ENCODE measurements at regions not wholly inside any gene's neighbourhood (a gene's known extent, or its start where the extent isn't known, plus 50 kb on each side); places are given as distances from the start of the nearest gene placed in this dataset.

GRCh38 chr14:83535444-83535843, 1994.5 kb upstream of the FLRT2 start:
- TF ChIP-seq L3MBTL2 (conservative IDR thresholded peaks at IDR 0.05), result no peak
- no peak for TF ChIP-seq ELF4 (IDR thresholded peaks at IDR 0.05)
- TF ChIP-seq ZNF384 (IDR thresholded peaks at IDR 0.05), result no peak
- TF ChIP-seq FOXK2 (IDR thresholded peaks at IDR 0.05), result no peak
- DNase-seq (ENCODE audit: extremely low spot score), result no peak
- CTCF ChIA-PET, result no interaction called here
- POLR2A ChIA-PET, result no interaction called here

- no peak for TF ChIP-seq CTBP1 (IDR thresholded peaks at IDR 0.05; ENCODE audit: borderline replicate concordance)
- TF ChIP-seq ELF4 (IDR thresholded peaks at IDR 0.05), result no peak
- no peak for TF ChIP-seq L3MBTL2 (conservative IDR thresholded peaks at IDR 0.05)
- TF ChIP-seq SP1 (IDR thresholded peaks at IDR 0.05), result no peak
- TF ChIP-seq TARDBP (IDR thresholded peaks at IDR 0.05), result no peak
- TF ChIP-seq BHLHE40 (IDR thresholded peaks at IDR 0.05; ENCODE audit: borderline replicate concordance), result no peak
- TF ChIP-seq FOXM1 (IDR thresholded peaks at IDR 0.05; ENCODE audit: borderline replicate concordance), result no peak
- ChIA-PET POLR2A (no interaction called here), CTCF (no interaction called here)
- no peak for DNase-seq (ENCODE audit: extremely low spot score)
Measured at GRCh38 chr14:83541147-83541546, 1988.8 kb upstream of the FLRT2 start.

GRCh38 chr14:83548061-83548839, 1981.7 kb upstream of the FLRT2 start:
- POLR2A ChIA-PET, result no interaction called here
- TF ChIP-seq BHLHE40 (IDR thresholded peaks at IDR 0.05; ENCODE audit: borderline replicate concordance), result no peak
- TF ChIP-seq FOXM1 (IDR thresholded peaks at IDR 0.05; ENCODE audit: borderline replicate concordance), result no peak
- no peak for TF ChIP-seq ZNF384 (IDR thresholded peaks at IDR 0.05)
- TF ChIP-seq FOXA1 (IDR thresholded peaks at IDR 0.05), result no peak
- no peak for TF ChIP-seq ARNT (IDR thresholded peaks at IDR 0.05)
- TF ChIP-seq CTBP1 (IDR thresholded peaks at IDR 0.05; ENCODE audit: borderline replicate concordance), result no peak
- no peak for TF ChIP-seq TARDBP (IDR thresholded peaks at IDR 0.05)
- no peak for TF ChIP-seq HDGF (IDR thresholded peaks at IDR 0.05; ENCODE audit: borderline replicate concordance)
- TF ChIP-seq PKNOX1 (IDR thresholded peaks at IDR 0.05), result no peak
- no peak for TF ChIP-seq NFRKB (IDR thresholded peaks at IDR 0.05)
- no peak for TF ChIP-seq LEF1 (IDR thresholded peaks at IDR 0.05; ENCODE audit: borderline replicate concordance)
- CTCF ChIA-PET, result no interaction called here
- no peak for DNase-seq (ENCODE audit: extremely low spot score)

- DNase-seq (ENCODE audit: extremely low spot score), result no peak
- CTCF ChIA-PET, result no interaction called here
- TF ChIP-seq ELF4 (IDR thresholded peaks at IDR 0.05) (no peak), FOXK2 (IDR thresholded peaks at IDR 0.05) (no peak), SP1 (IDR thresholded peaks at IDR 0.05) (no peak), HDGF (IDR thresholded peaks at IDR 0.05; ENCODE audit: borderline replicate concordance) (no peak), TARDBP (IDR thresholded peaks at IDR 0.05) (no peak)
- POLR2A ChIA-PET, result no interaction called here
Measured at GRCh38 chr14:83556065-83556464, 1973.9 kb upstream of the FLRT2 start.

- ChIA-PET POLR2A (no interaction called here), CTCF (no interaction called here)
- no peak for TF ChIP-seq TARDBP (IDR thresholded peaks at IDR 0.05)
- no peak for TF ChIP-seq SUZ12 (IDR thresholded peaks at IDR 0.05)
- TF ChIP-seq HDGF (IDR thresholded peaks at IDR 0.05; ENCODE audit: borderline replicate concordance), result no peak
- TF ChIP-seq SP1 (IDR thresholded peaks at IDR 0.05), result no peak
- no peak for TF ChIP-seq FOXK2 (IDR thresholded peaks at IDR 0.05)
- TF ChIP-seq BHLHE40 (IDR thresholded peaks at IDR 0.05; ENCODE audit: borderline replicate concordance), result no peak
- DNase-seq (ENCODE audit: extremely low spot score), result no peak
Measured at GRCh38 chr14:83556746-83557453, 1973.0 kb upstream of the FLRT2 start.

GRCh38 chr14:83558946-83559345, 1971.0 kb upstream of the FLRT2 start:
- TF ChIP-seq BHLHE40 (IDR thresholded peaks at IDR 0.05; ENCODE audit: borderline replicate concordance) (no peak), LEF1 (IDR thresholded peaks at IDR 0.05; ENCODE audit: borderline replicate concordance) (no peak), SUZ12 (IDR thresholded peaks at IDR 0.05) (no peak), NFRKB (IDR thresholded peaks at IDR 0.05) (no peak), ARNT (IDR thresholded peaks at IDR 0.05) (no peak), HDGF (IDR thresholded peaks at IDR 0.05; ENCODE audit: borderline replicate concordance) (no peak), TARDBP (IDR thresholded peaks at IDR 0.05) (no peak), FOXK2 (IDR thresholded peaks at IDR 0.05) (no peak)
- ChIA-PET POLR2A (no interaction called here), CTCF (no interaction called here)
- DNase-seq (ENCODE audit: extremely low spot score), result no peak

GRCh38 chr14:83559721-83560120, 1970.2 kb upstream of the FLRT2 start:
- TF ChIP-seq FOXA1 (IDR thresholded peaks at IDR 0.05) (no peak), L3MBTL2 (conservative IDR thresholded peaks at IDR 0.05) (no peak), SP1 (IDR thresholded peaks at IDR 0.05) (no peak), FOXK2 (IDR thresholded peaks at IDR 0.05) (no peak), FOXM1 (IDR thresholded peaks at IDR 0.05; ENCODE audit: borderline replicate concordance) (no peak), ZNF384 (IDR thresholded peaks at IDR 0.05) (no peak), HDGF (IDR thresholded peaks at IDR 0.05; ENCODE audit: borderline replicate concordance) (no peak)
- ChIA-PET CTCF (no interaction called here), POLR2A (no interaction called here)
- no peak for DNase-seq (ENCODE audit: extremely low spot score)

GRCh38 chr14:83561261-83561660, 1968.7 kb upstream of the FLRT2 start:
- POLR2A ChIA-PET, result no interaction called here
- CTCF ChIA-PET, result no interaction called here
- DNase-seq (ENCODE audit: extremely low spot score), result no peak
- TF ChIP-seq L3MBTL2 (conservative IDR thresholded peaks at IDR 0.05), result no peak
- no peak for TF ChIP-seq FOXA1 (IDR thresholded peaks at IDR 0.05)
- TF ChIP-seq SUZ12 (IDR thresholded peaks at IDR 0.05), result no peak
- TF ChIP-seq FOXM1 (IDR thresholded peaks at IDR 0.05; ENCODE audit: borderline replicate concordance), result no peak
- no peak for TF ChIP-seq PKNOX1 (IDR thresholded peaks at IDR 0.05)
- TF ChIP-seq FOXK2 (IDR thresholded peaks at IDR 0.05), result no peak
- no peak for TF ChIP-seq CTBP1 (IDR thresholded peaks at IDR 0.05; ENCODE audit: borderline replicate concordance)
- TF ChIP-seq LEF1 (IDR thresholded peaks at IDR 0.05; ENCODE audit: borderline replicate concordance), result no peak
- TF ChIP-seq TARDBP (IDR thresholded peaks at IDR 0.05), result no peak
- TF ChIP-seq SP1 (IDR thresholded peaks at IDR 0.05), result no peak
- TF ChIP-seq ZNF384 (IDR thresholded peaks at IDR 0.05), result no peak
- TF ChIP-seq NFRKB (IDR thresholded peaks at IDR 0.05), result no peak
- no peak for TF ChIP-seq ELF4 (IDR thresholded peaks at IDR 0.05)
- TF ChIP-seq BHLHE40 (IDR thresholded peaks at IDR 0.05; ENCODE audit: borderline replicate concordance), result no peak
- TF ChIP-seq ARNT (IDR thresholded peaks at IDR 0.05), result no peak
- no peak for TF ChIP-seq HDGF (IDR thresholded peaks at IDR 0.05; ENCODE audit: borderline replicate concordance)
